Calu3 (cell line): ENCODE measurements at regions not wholly inside any gene's neighbourhood (a gene's known extent, or its start where the extent isn't known, plus 50 kb on each side); places are given as distances from the start of the nearest gene placed in this dataset.

Experiments used
- BruUV-seq: library from RNA; stranded (reverse); fragments of 400-500 nt; replicated peaks from 2 replicates; lab custom pipeline; 2021; lab: Mats Ljungman, UMichigan
- CTCF ChIA-PET: fragments of 300-600 bp; sonication (Branson Sonifier 250); formaldehyde crosslinking; loops from one replicate; lab custom pipeline; 2022; ENCODE audit warnings: antibody characterized with exemption; lab: Charles Lee
- DNase-seq: peaks from one replicate; pipeline ENCODE4 v3.0.0; 2022
- H3K27ac Mint-ChIP-seq: one replicate; pipeline ENCODE4 v1.8.0; 2022; ENCODE audit warnings: mixed read lengths; ENCODE audit not compliant: unreplicated experiment
- H3K27me3 Mint-ChIP-seq: one replicate; pipeline ENCODE4 v1.8.0; 2022; ENCODE audit warnings: mixed read lengths; ENCODE audit not compliant: unreplicated experiment
- H3K36me3 Mint-ChIP-seq: one replicate; pipeline ENCODE4 v1.8.0; 2022; ENCODE audit warnings: mild to moderate bottlenecking, moderate library complexity, mixed read lengths; ENCODE audit not compliant: insufficient read depth, unreplicated experiment
- H3K4me1 Mint-ChIP-seq: one replicate; pipeline ENCODE4 v1.8.0; 2022; ENCODE audit warnings: mild to moderate bottlenecking, low read depth, mixed read lengths; ENCODE audit not compliant: unreplicated experiment
- H3K4me3 Mint-ChIP-seq: one replicate; pipeline ENCODE4 v1.8.0; 2022; ENCODE audit warnings: mild to moderate bottlenecking, low read depth, moderate library complexity, mixed read lengths; ENCODE audit not compliant: unreplicated experiment
- H3K9me3 Mint-ChIP-seq: one replicate; pipeline ENCODE4 v1.8.0; 2022; ENCODE audit warnings: low read depth, mixed read lengths; ENCODE audit not compliant: unreplicated experiment
- intact Hi-C: fragments of 100-400 bp; cut with micrococcal nuclease; formaldehyde crosslinking; loops from one replicate; pipeline ENCODE4 v1.10.0; 2022; ENCODE audit not compliant: unreplicated experiment
- TF ChIP-seq, protein P1 (sequence below): fragments of 200-600 bp; IDR thresholded peaks from one replicate; pipeline ENCODE4 v1.8.0; 2022; ENCODE audit warnings: antibody characterized with exemption; ENCODE audit not compliant: unreplicated experiment

GRCh38 chr2:28694364-28694763 lies 57.3 kb upstream of the PPP1CB start:
- no peak for DNase-seq
- TF ChIP-seq, protein P1, sequence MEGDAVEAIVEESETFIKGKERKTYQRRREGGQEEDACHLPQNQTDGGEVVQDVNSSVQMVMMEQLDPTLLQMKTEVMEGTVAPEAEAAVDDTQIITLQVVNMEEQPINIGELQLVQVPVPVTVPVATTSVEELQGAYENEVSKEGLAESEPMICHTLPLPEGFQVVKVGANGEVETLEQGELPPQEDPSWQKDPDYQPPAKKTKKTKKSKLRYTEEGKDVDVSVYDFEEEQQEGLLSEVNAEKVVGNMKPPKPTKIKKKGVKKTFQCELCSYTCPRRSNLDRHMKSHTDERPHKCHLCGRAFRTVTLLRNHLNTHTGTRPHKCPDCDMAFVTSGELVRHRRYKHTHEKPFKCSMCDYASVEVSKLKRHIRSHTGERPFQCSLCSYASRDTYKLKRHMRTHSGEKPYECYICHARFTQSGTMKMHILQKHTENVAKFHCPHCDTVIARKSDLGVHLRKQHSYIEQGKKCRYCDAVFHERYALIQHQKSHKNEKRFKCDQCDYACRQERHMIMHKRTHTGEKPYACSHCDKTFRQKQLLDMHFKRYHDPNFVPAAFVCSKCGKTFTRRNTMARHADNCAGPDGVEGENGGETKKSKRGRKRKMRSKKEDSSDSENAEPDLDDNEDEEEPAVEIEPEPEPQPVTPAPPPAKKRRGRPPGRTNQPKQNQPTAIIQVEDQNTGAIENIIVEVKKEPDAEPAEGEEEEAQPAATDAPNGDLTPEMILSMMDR = no peak
- no TSS peak for BruUV-seq
- no peak overlapping the region for H3K27ac Mint-ChIP-seq
- peaks cover 17% of the 10 kb centered on the region for H3K4me1 Mint-ChIP-seq
- no peaks in the 10 kb centered on the region for H3K36me3 Mint-ChIP-seq
- CTCF ChIA-PET = no interaction called here
- intact Hi-C loops = no loop called here
- no peaks in the 10 kb centered on the region for H3K27me3 Mint-ChIP-seq
- H3K9me3 Mint-ChIP-seq = no peaks in the 10 kb centered on the region
- no peak overlapping the region for H3K4me3 Mint-ChIP-seq

GRCh38 chr2:28695245-28695647 lies 56.4 kb upstream of the PPP1CB start:
- no peaks in the 10 kb centered on the region for H3K36me3 Mint-ChIP-seq
- H3K27me3 Mint-ChIP-seq = no peaks in the 10 kb centered on the region
- no peak overlapping the region for H3K27ac Mint-ChIP-seq
- TF ChIP-seq, protein P1 = no peak
- CTCF ChIA-PET = no interaction called here
- H3K4me3 Mint-ChIP-seq = no peak overlapping the region
- H3K9me3 Mint-ChIP-seq = no peaks in the 10 kb centered on the region
- no peak for DNase-seq
- no TSS peak for BruUV-seq
- intact Hi-C loops = no loop called here
- peaks cover 17% of the 10 kb centered on the region for H3K4me1 Mint-ChIP-seq

GRCh38 chr2:28696261-28696660 lies 55.4 kb upstream of the PPP1CB start:
- TF ChIP-seq, protein P1 = no peak
- CTCF ChIA-PET = no interaction called here
- intact Hi-C loops = no loop called here
- no peak overlapping the region for H3K27ac Mint-ChIP-seq
- H3K27me3 Mint-ChIP-seq = no peaks in the 10 kb centered on the region
- H3K4me1 Mint-ChIP-seq = peaks cover 17% of the 10 kb centered on the region
- no TSS peak for BruUV-seq
- no peaks in the 10 kb centered on the region for H3K9me3 Mint-ChIP-seq
- no peak for DNase-seq
- H3K36me3 Mint-ChIP-seq = no peaks in the 10 kb centered on the region
- no peak overlapping the region for H3K4me3 Mint-ChIP-seq

- H3K4me3 Mint-ChIP-seq = no peak overlapping the region
- H3K27me3 Mint-ChIP-seq = no peaks in the 10 kb centered on the region
- no peak overlapping the region for H3K27ac Mint-ChIP-seq
- BruUV-seq = no TSS peak
- no peaks in the 10 kb centered on the region for H3K36me3 Mint-ChIP-seq
- intact Hi-C loops = no loop called here
- DNase-seq = no peak
- no peaks in the 10 kb centered on the region for H3K9me3 Mint-ChIP-seq
- peaks cover 4% of the 10 kb centered on the region for H3K4me1 Mint-ChIP-seq
- TF ChIP-seq, protein P1 = no peak
- CTCF ChIA-PET = interaction anchor here (0.7 kb wide), 1 partner anchor 16 kb away, joined by 4 read pairs; no protein-coding TSS in a partner anchor
Observed at GRCh38 chr2:28697602-28698149, 54.0 kb upstream of the PPP1CB start.
